ENCODE measurements at regions not wholly inside any gene's neighbourhood (a gene's known extent, or its start where the extent isn't known, plus 50 kb on each side); places are given as distances from the start of the nearest gene placed in this dataset.
A peak's percentile ranks its signal among the peaks of the same experiment; 100 is the strongest.

GRCh38 chr4:144399927-144400326 is 246.0 kb upstream of the HHIP start:
- Histone ChIP-seq H3K9me3 (ENCODE audit: control insufficient read depth, insufficient read depth, low read length) (peaks cover 2% of the 10 kb centered on the region), H3K4me1 (ENCODE audit: control insufficient read depth, insufficient read depth, low read length) (no peaks in the 10 kb centered on the region), H3K27me3 (ENCODE audit: control insufficient read depth, insufficient read depth, low read length) (no peaks in the 10 kb centered on the region), H3K27ac (ENCODE audit: low read depth, low read length) (no peak overlapping the region), H3K36me3 (ENCODE audit: control insufficient read depth, insufficient read depth, low read length) (no peaks in the 10 kb centered on the region), H3K4me3 (ENCODE audit: low read depth, low read length) (no peak overlapping the region)
- WGBS (ENCODE audit: insufficient coverage): no CpG with 5 or more reads among the region's 2 CpGs
- no peak for DNase-seq (ENCODE audit: low read depth in 4 of 6, low spot score in 6 of 6)

DNA sequence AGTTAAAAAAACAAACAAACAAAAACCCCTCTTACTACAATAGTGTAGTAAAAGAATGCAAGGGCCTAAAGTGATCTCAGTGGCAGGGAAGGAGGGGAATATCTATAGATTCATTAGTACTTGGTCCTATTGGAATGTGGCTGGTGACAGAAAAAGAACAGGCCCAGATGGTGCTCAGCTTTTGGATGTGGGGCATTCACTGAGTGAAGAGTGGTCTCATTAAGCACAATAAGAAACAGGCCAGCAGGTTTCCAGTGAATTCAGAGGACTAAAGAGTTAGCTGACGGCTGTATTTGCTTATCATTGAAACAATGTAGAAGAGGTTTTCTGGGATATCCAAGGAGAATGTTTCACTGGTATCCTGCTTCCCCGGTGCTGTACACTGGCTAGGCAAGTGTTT is 243.8 kb upstream of the HHIP start:
- no CpG with 5 or more reads among the region's 2 CpGs for WGBS (ENCODE audit: insufficient coverage)
- no peak overlapping the region for H3K27ac ChIP-seq (ENCODE audit: low read depth, low read length)
- DNase-seq (ENCODE audit: low read depth in 4 of 6, low spot score in 6 of 6): no peak

DNA sequence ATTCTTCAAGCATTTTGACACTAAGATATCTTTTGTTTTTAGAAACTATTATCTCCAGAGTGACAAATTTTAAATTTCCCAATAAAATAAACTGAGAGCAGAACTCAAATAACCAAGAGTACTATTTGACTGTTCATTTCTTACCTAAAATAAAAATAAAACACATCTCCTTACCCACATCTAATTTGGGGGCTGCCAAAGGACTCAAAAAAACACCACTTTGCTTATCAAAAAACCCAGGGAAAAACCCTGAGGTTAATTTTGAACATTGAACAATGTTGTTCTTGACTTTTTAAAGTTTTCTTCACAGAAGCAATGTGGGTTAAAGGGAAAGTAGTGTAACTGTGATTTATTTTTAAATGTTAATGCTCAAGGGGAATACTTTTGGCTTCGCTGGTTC is 243.0 kb upstream of the HHIP start:
- H3K36me3 ChIP-seq (ENCODE audit: control insufficient read depth, insufficient read depth, low read length): no peaks in the 10 kb centered on the region
- DNase-seq (ENCODE audit: low read depth in 4 of 6, low spot score in 6 of 6): no peak
- H3K9me3 ChIP-seq (ENCODE audit: control insufficient read depth, insufficient read depth, low read length): peaks cover 2% of the 10 kb centered on the region
- no peak overlapping the region for H3K4me3 ChIP-seq (ENCODE audit: low read depth, low read length)
- WGBS (ENCODE audit: insufficient coverage): no CpG with 5 or more reads among the region's 1 CpG
- H3K27ac ChIP-seq (ENCODE audit: low read depth, low read length): no peak overlapping the region
- no peaks in the 10 kb centered on the region for H3K27me3 ChIP-seq (ENCODE audit: control insufficient read depth, insufficient read depth, low read length)
- no peaks in the 10 kb centered on the region for H3K4me1 ChIP-seq (ENCODE audit: control insufficient read depth, insufficient read depth, low read length)

More for the DNA sequence above, 243.8 kb upstream of the HHIP start:
- H3K4me1 ChIP-seq (ENCODE audit: control insufficient read depth, insufficient read depth, low read length): no peaks in the 10 kb centered on the region
- no peak overlapping the region for H3K4me3 ChIP-seq (ENCODE audit: low read depth, low read length)
- peaks cover 2% of the 10 kb centered on the region for H3K9me3 ChIP-seq (ENCODE audit: control insufficient read depth, insufficient read depth, low read length)
- H3K27me3 ChIP-seq (ENCODE audit: control insufficient read depth, insufficient read depth, low read length): no peaks in the 10 kb centered on the region
- no peaks in the 10 kb centered on the region for H3K36me3 ChIP-seq (ENCODE audit: control insufficient read depth, insufficient read depth, low read length)

DNA sequence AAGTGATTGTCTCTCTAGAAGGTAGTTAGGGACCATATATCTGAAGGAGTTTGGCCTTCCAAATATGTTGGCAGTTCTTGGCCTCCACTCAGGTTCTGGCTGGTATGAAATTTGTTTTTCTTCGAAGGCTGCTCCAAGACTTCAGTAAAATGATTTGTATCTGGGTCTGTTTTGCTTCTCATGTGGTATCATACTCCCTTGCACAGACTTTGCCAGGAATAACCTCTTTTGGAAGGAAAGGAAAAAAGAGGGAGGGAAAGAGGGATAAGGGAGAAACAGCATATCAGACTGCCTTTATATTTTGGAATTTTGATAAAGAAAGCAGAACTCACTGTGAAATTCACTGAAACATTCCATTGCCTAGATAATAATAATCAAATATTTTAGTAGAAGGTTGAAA is 242.1 kb upstream of the HHIP start:
- no CpG with 5 or more reads among the region's 1 CpG for WGBS (ENCODE audit: insufficient coverage)
- no peaks in the 10 kb centered on the region for H3K4me1 ChIP-seq (ENCODE audit: control insufficient read depth, insufficient read depth, low read length)
- H3K27me3 ChIP-seq (ENCODE audit: control insufficient read depth, insufficient read depth, low read length): no peaks in the 10 kb centered on the region
- no peak overlapping the region for H3K4me3 ChIP-seq (ENCODE audit: low read depth, low read length)
- no peaks in the 10 kb centered on the region for H3K36me3 ChIP-seq (ENCODE audit: control insufficient read depth, insufficient read depth, low read length)
- H3K27ac ChIP-seq (ENCODE audit: low read depth, low read length): no peak overlapping the region
- DNase-seq (ENCODE audit: low read depth in 4 of 6, low spot score in 6 of 6): peak in 1 of 6 donors; percentile 12
- peaks cover under 1% of the 10 kb centered on the region for H3K9me3 ChIP-seq (ENCODE audit: control insufficient read depth, insufficient read depth, low read length)

GRCh38 chr4:144409525-144409924 is 236.4 kb upstream of the HHIP start:
- no peak overlapping the region for H3K27ac ChIP-seq (ENCODE audit: low read depth, low read length)
- H3K4me1 ChIP-seq (ENCODE audit: control insufficient read depth, insufficient read depth, low read length): no peaks in the 10 kb centered on the region
- no CpG with 5 or more reads among the region's 4 CpGs for WGBS (ENCODE audit: insufficient coverage)
- H3K4me3 ChIP-seq (ENCODE audit: low read depth, low read length): no peak overlapping the region
- DNase-seq (ENCODE audit: low read depth in 4 of 6, low spot score in 6 of 6): no peak
- peaks cover 2% of the 10 kb centered on the region for H3K9me3 ChIP-seq (ENCODE audit: control insufficient read depth, insufficient read depth, low read length)
- no peaks in the 10 kb centered on the region for H3K27me3 ChIP-seq (ENCODE audit: control insufficient read depth, insufficient read depth, low read length)
- no peaks in the 10 kb centered on the region for H3K36me3 ChIP-seq (ENCODE audit: control insufficient read depth, insufficient read depth, low read length)

DNA sequence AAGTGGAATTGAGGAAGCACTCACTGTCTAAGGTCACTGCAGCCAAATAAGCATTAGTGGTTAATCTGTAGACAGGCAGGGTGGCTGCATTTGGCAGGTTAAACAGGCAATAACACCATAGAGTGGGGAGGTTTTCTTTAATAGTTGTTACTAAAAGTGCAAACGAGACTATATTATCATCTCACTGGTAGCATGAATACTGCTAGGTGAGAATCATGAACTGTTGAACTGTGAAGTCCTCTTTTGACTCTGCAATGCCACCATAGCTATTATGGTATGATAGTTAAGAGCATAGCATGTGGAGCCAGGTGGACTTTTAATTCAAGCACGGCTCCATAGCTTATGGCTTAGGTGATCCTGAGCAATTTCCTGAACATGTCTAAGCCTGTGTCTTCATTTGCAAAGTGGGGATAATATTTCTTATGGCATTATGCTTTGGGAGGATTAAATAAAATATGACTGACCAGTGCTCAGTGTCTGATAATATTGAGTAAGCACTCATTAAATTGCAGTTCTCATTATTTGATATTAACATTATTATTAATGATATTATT is 235.6 kb upstream of the HHIP start:
- H3K9me3 ChIP-seq (ENCODE audit: control insufficient read depth, insufficient read depth, low read length): peaks cover 2% of the 10 kb centered on the region
- no peak for DNase-seq (ENCODE audit: low read depth in 4 of 6, low spot score in 6 of 6)
- H3K4me3 ChIP-seq (ENCODE audit: low read depth, low read length): no peak overlapping the region
- H3K36me3 ChIP-seq (ENCODE audit: control insufficient read depth, insufficient read depth, low read length): no peaks in the 10 kb centered on the region
- no peaks in the 10 kb centered on the region for H3K27me3 ChIP-seq (ENCODE audit: control insufficient read depth, insufficient read depth, low read length)
- 100% methylated on average over 1 of the region's 2 CpGs for WGBS (ENCODE audit: insufficient coverage)
- no peaks in the 10 kb centered on the region for H3K4me1 ChIP-seq (ENCODE audit: control insufficient read depth, insufficient read depth, low read length)
- H3K27ac ChIP-seq (ENCODE audit: low read depth, low read length): no peak overlapping the region

GRCh38 chr4:144411119-144411518 is 234.8 kb upstream of the HHIP start:
- Histone ChIP-seq H3K27me3 (ENCODE audit: control insufficient read depth, insufficient read depth, low read length) (no peaks in the 10 kb centered on the region), H3K9me3 (ENCODE audit: control insufficient read depth, insufficient read depth, low read length) (peaks cover 2% of the 10 kb centered on the region), H3K4me1 (ENCODE audit: control insufficient read depth, insufficient read depth, low read length) (no peaks in the 10 kb centered on the region), H3K27ac (ENCODE audit: low read depth, low read length) (no peak overlapping the region), H3K36me3 (ENCODE audit: control insufficient read depth, insufficient read depth, low read length) (no peaks in the 10 kb centered on the region), H3K4me3 (ENCODE audit: low read depth, low read length) (no peak overlapping the region)
- no CpG with 5 or more reads among the region's 1 CpG for WGBS (ENCODE audit: insufficient coverage)
- DNase-seq (ENCODE audit: low read depth in 4 of 6, low spot score in 6 of 6): no peak

DNA sequence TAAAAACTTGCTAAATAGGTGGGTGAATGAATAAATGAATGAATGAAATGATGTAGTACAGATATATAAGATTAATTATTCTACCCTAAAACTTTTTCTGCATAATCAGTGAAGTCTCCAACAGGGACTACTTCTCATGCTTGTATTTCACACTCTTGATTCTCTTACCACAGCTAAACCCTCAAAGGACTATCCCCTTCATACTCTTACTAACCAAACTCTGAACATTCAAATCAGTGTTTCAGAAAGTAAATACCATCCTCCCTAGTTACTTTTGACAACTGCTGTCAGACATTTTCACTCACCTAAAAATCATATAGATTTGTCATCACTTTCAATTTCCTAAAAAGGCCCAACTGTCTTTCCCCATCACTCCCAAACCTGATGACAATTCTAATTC is 234.3 kb upstream of the HHIP start:
- H3K4me3 ChIP-seq (ENCODE audit: low read depth, low read length): no peak overlapping the region
- H3K4me1 ChIP-seq (ENCODE audit: control insufficient read depth, insufficient read depth, low read length): no peaks in the 10 kb centered on the region
- DNase-seq (ENCODE audit: low read depth in 4 of 6, low spot score in 6 of 6): no peak
- no peaks in the 10 kb centered on the region for H3K27me3 ChIP-seq (ENCODE audit: control insufficient read depth, insufficient read depth, low read length)
- no peak overlapping the region for H3K27ac ChIP-seq (ENCODE audit: low read depth, low read length)
- H3K9me3 ChIP-seq (ENCODE audit: control insufficient read depth, insufficient read depth, low read length): peaks cover 2% of the 10 kb centered on the region
- no peaks in the 10 kb centered on the region for H3K36me3 ChIP-seq (ENCODE audit: control insufficient read depth, insufficient read depth, low read length)

- no CpG with 5 or more reads among the region's 4 CpGs for WGBS (ENCODE audit: insufficient coverage)
- DNase-seq (ENCODE audit: low read depth in 4 of 6, low spot score in 6 of 6): no peak
- no peaks in the 10 kb centered on the region for H3K9me3 ChIP-seq (ENCODE audit: control insufficient read depth, insufficient read depth, low read length)
- H3K27ac ChIP-seq (ENCODE audit: low read depth, low read length): no peak overlapping the region
- H3K4me1 ChIP-seq (ENCODE audit: control insufficient read depth, insufficient read depth, low read length): no peaks in the 10 kb centered on the region
- no peaks in the 10 kb centered on the region for H3K27me3 ChIP-seq (ENCODE audit: control insufficient read depth, insufficient read depth, low read length)
- no peaks in the 10 kb centered on the region for H3K36me3 ChIP-seq (ENCODE audit: control insufficient read depth, insufficient read depth, low read length)
- H3K4me3 ChIP-seq (ENCODE audit: low read depth, low read length): no peak overlapping the region
Observed at GRCh38 chr4:144421056-144421455, 224.9 kb upstream of the HHIP start.

DNA sequence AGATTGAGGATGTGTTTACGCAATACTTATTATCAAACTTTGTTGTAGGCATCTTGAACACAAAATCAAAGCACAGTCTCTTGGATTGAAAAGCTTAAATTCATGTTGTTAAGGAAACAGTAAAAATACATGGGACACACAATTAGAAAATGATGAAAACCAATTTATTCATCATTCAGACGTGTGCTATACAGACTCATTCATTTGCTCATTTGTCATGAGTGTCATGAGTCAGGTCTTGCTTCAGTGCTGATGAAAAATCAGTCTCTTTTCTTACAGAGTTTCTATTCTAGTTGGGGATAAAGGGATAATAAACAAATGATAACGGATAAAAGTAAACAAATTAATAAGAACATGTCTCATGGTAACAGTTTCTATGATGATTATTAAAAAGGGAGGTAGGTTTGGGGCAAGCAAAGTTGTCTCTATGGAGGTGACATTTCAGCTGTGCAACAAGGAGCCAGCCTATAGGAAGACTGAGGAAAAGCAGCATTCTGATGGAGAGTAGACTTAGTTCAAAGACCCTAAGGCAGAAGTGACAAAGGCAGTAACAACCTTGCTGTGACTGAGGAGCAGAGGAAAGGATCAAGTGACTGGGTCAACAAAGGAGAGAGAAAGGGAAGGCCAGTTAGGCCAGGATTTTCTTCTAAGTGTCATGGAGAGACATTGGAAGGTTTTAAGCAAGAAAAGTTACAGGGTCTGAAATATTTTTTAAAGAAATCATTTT is 224.0 kb upstream of the HHIP start:
- H3K4me3 ChIP-seq (ENCODE audit: low read depth, low read length): no peak overlapping the region
- H3K9me3 ChIP-seq (ENCODE audit: control insufficient read depth, insufficient read depth, low read length): no peaks in the 10 kb centered on the region
- H3K4me1 ChIP-seq (ENCODE audit: control insufficient read depth, insufficient read depth, low read length): no peaks in the 10 kb centered on the region
- no peak for DNase-seq (ENCODE audit: low read depth in 4 of 6, low spot score in 6 of 6)
- no CpG with 5 or more reads among the region's 3 CpGs for WGBS (ENCODE audit: insufficient coverage)
- H3K27ac ChIP-seq (ENCODE audit: low read depth, low read length): no peak overlapping the region
- H3K36me3 ChIP-seq (ENCODE audit: control insufficient read depth, insufficient read depth, low read length): no peaks in the 10 kb centered on the region
- no peaks in the 10 kb centered on the region for H3K27me3 ChIP-seq (ENCODE audit: control insufficient read depth, insufficient read depth, low read length)
